ENCODE measurements at regions not wholly inside any gene's neighbourhood (a gene's known extent, or its start where the extent isn't known, plus 50 kb on each side); places are given as distances from the start of the nearest gene placed in this dataset.

DNA sequence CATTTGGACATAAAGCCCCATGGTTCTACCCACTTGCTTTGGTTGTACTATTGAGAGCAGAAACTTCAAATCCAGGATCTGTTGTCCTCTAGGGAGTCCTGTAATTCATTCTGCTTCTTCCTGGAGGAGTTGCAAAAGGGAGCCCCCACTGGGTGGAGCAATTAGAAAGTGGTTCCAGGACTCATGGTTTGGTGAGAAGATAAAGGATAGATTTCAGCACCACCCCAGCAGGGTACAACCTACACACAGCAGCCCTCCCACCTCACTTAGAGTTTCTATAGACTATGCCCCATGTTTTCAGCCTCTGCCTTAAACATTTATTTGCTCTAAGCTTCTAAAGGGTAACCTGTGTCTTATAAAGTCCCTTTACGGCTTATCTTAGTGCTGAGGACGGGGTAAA is 112.6 kb upstream of the ARRDC3 start:
- Histone ChIP-seq H3K4me3 (ENCODE audit: low read depth, low read length) (no peak overlapping the region), H3K36me3 (ENCODE audit: control insufficient read depth, insufficient read depth, low read length) (no peaks in the 10 kb centered on the region), H3K27me3 (ENCODE audit: control insufficient read depth, insufficient read depth, low read length) (peaks cover 1% of the 10 kb centered on the region; the same call in 1 of the 2 replicates)
- TF ChIP-seq, protein P1, sequence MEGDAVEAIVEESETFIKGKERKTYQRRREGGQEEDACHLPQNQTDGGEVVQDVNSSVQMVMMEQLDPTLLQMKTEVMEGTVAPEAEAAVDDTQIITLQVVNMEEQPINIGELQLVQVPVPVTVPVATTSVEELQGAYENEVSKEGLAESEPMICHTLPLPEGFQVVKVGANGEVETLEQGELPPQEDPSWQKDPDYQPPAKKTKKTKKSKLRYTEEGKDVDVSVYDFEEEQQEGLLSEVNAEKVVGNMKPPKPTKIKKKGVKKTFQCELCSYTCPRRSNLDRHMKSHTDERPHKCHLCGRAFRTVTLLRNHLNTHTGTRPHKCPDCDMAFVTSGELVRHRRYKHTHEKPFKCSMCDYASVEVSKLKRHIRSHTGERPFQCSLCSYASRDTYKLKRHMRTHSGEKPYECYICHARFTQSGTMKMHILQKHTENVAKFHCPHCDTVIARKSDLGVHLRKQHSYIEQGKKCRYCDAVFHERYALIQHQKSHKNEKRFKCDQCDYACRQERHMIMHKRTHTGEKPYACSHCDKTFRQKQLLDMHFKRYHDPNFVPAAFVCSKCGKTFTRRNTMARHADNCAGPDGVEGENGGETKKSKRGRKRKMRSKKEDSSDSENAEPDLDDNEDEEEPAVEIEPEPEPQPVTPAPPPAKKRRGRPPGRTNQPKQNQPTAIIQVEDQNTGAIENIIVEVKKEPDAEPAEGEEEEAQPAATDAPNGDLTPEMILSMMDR (IDR thresholded peaks at IDR 0.05; ENCODE audit: insufficient read depth, low read depth, low read length) = no peak
- POLR2A ChIA-PET = no interaction called here
- DNase-seq (ENCODE audit: low read depth) = no peak
- CTCF ChIA-PET = no interaction called here

DNA sequence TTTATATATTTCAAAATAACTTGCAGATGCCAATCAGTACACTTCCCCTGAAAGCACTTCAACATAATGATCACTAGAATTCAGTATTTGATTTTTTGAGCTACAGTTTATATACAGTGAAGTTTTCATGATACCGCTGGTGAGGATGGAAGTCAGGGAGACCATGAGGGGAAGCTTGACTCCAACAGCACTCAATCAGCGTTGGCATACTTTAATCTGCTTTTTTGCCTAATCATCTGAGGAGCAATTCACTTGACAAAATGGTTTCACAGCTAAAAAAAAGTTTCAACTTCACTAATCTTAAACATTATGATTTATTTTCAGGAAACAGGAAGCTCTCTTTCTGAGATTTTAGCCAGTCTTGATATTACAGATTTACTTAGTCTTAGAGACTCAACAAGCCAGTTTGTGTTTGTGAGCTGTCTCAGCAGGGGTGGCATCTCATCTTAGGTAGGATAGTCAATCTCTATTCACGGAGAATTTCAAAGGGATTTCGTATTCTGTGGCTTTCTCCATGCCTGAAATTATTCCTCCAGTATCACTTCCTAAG is 111.4 kb upstream of the ARRDC3 start:
- ChIA-PET CTCF (interaction anchor here (0.6 to 1.1 kb wide), 2 partner anchors 35 to 148 kb away, joined by 3 read pairs; no protein-coding TSS in a partner anchor), POLR2A (no interaction called here)
- Histone ChIP-seq H3K27me3 (ENCODE audit: control insufficient read depth, insufficient read depth, low read length) (peaks cover 1% of the 10 kb centered on the region; the same call in 1 of the 2 replicates), H3K36me3 (ENCODE audit: control insufficient read depth, insufficient read depth, low read length) (no peaks in the 10 kb centered on the region), H3K4me3 (ENCODE audit: low read depth, low read length) (no peak overlapping the region)
- DNase-seq (ENCODE audit: low read depth) = no peak
- TF ChIP-seq, protein P1 (IDR thresholded peaks at IDR 0.05; ENCODE audit: insufficient read depth, low read depth, low read length) = no peak

DNA sequence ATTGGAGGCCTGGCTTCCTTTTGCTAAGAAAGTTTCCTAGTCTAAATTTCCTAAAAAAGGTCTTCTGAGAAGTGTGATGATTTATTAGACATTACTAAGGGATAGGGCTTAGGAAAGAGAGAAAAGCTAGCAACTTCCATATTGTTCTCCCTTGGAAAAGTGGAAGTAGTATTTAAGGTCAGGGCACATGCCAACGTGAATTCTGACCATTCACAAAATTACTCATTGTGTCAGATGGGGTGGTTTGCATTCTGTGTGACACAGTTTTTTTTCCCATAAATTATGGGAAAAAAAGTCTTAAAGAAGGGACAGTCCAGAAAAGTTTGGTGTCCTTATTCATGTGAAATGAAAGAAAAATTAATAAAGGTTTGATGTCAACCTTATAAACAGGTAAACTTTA is 110.0 kb upstream of the ARRDC3 start:
- ChIA-PET CTCF (no interaction called here), POLR2A (no interaction called here)
- H3K27me3 ChIP-seq (ENCODE audit: control insufficient read depth, insufficient read depth, low read length) = no peaks in the 10 kb centered on the region; the same call in 1 of the 2 replicates
- DNase-seq (ENCODE audit: low read depth) = no peak
- H3K4me3 ChIP-seq (ENCODE audit: low read depth, low read length) = no peak overlapping the region
- TF ChIP-seq, protein P1 (IDR thresholded peaks at IDR 0.05; ENCODE audit: insufficient read depth, low read depth, low read length) = no peak
- no peaks in the 10 kb centered on the region for H3K36me3 ChIP-seq (ENCODE audit: control insufficient read depth, insufficient read depth, low read length)

DNA sequence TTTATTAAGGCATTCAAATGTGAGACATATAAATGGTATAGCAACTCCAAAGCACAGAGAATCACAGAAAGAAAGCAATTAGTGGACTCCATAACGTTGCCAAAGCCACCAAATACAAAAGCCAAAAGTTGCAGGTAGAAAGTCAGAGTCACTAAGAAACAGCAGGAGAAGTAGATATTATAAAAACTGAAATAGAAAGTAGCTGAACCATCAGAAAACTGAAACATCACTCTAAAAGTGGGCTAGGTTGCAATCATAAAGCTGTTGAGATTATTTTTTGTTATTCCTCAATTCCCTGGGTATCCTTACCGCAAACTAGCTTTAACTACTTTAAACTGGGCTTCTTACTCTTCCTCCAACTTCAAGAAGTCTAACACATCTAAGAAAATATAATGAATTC is 108.1 kb upstream of the ARRDC3 start:
- no peak for DNase-seq (ENCODE audit: low read depth)
- CTCF ChIA-PET = no interaction called here
- H3K27me3 ChIP-seq (ENCODE audit: control insufficient read depth, insufficient read depth, low read length) = no peaks in the 10 kb centered on the region
- H3K4me3 ChIP-seq (ENCODE audit: low read depth, low read length) = no peak overlapping the region
- TF ChIP-seq, protein P1 (IDR thresholded peaks at IDR 0.05; ENCODE audit: insufficient read depth, low read depth, low read length) = no peak
- POLR2A ChIA-PET = no interaction called here
- H3K36me3 ChIP-seq (ENCODE audit: control insufficient read depth, insufficient read depth, low read length) = no peaks in the 10 kb centered on the region

DNA sequence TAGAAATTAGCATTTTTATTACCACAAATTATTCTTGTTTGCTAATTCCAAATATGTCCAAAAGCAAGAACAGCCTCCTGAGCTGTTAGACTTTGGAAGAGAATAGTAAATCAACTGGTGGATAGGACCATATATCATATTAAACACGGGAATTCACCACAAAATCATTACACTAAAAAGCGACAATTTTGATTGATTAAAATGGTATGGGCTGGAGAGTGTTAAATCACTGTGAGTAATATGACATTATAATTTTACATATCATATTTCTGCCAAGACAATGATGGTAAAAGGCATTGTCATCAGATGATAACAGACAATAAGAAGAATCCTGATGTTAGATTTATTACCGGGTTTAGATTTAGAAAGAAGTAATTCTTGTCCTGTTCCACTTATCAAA is 107.2 kb upstream of the ARRDC3 start:
- H3K36me3 ChIP-seq (ENCODE audit: control insufficient read depth, insufficient read depth, low read length) = no peaks in the 10 kb centered on the region
- H3K4me3 ChIP-seq (ENCODE audit: low read depth, low read length) = no peak overlapping the region
- DNase-seq (ENCODE audit: low read depth) = no peak
- no peaks in the 10 kb centered on the region for H3K27me3 ChIP-seq (ENCODE audit: control insufficient read depth, insufficient read depth, low read length)
- ChIA-PET POLR2A (no interaction called here), CTCF (interaction anchor here (1.4 kb wide), 1 partner anchor 9 kb away, joined by 11 read pairs; no protein-coding TSS in a partner anchor)
- TF ChIP-seq, protein P1 (IDR thresholded peaks at IDR 0.05; ENCODE audit: insufficient read depth, low read depth, low read length) = no peak
